Body of pancreas (tissue), 4 donors: ENCODE measurements at regions not wholly inside any gene's neighbourhood (a gene's known extent, or its start where the extent isn't known, plus 50 kb on each side); places are given as distances from the start of the nearest gene placed in this dataset.

Source experiments
- ATAC-seq: fragments of 150-250 bp; one replicate; pipeline ENCODE4 v1.9.1; 2016
- DNase-seq, 4 donors: peaks; one replicate each; pipeline ENCODE4 v3.0.0-alpha.2; 2019
- H3K27ac ChIP-seq, 4 donors: fragments of 200-600 bp; sonication (generic); 1 replicate in 3 of 4; 2 replicates in 1 of 4; pipeline versions ENCODE4 v1.5.1 to v1.6.1; 2016 to 2019; ENCODE audit warnings: mild to moderate bottlenecking in 1 of 4, mixed read lengths in 1 of 4, moderate library complexity in 1 of 4
- H3K27me3 ChIP-seq, 2 donors: fragments of 200-600 bp; sonication (generic); one replicate each; pipeline ENCODE4 v1.6.0; 2016; ENCODE audit warnings: mild to moderate bottlenecking in 1 of 2
- H3K36me3 ChIP-seq, 2 donors: fragments of 200-600 bp; sonication (generic); replicated peaks in 1 of 2; 2 replicates each; pipeline ENCODE4 v1.5.1; 2016; ENCODE audit warnings: low read depth in 2 of 2; ENCODE audit not compliant: insufficient read depth in 1 of 2
- H3K4me1 ChIP-seq: fragments of 200-600 bp; sonication (generic); one replicate; pipeline ENCODE4 v1.6.0; 2016
- H3K4me3 ChIP-seq, 2 donors: fragments of 200-600 bp; sonication (generic); 1 replicate in 1 of 2; 2 replicates in 1 of 2; pipeline ENCODE4 v1.5.1; 2016 to 2019
- H3K9me3 ChIP-seq, 3 donors: fragments of 200-600 bp; sonication (generic); 1 replicate in 2 of 3; 2 replicates in 1 of 3; pipeline ENCODE4 v1.5.1; 2016
- POLR2A ChIP-seq, 3 donors: fragments of 450-650 bp; IDR thresholded peaks; one replicate each; pipeline ENCODE4 v1.6.1; 2016; ENCODE audit warnings: antibody characterized with exemption in 3 of 3, mild to moderate bottlenecking in 2 of 3
- WGBS, 2 donors: methylation state at CpG; one replicate each; pipeline ENCODE4 v1.1.5; 2017; 5-methylcytosine and 5-hydroxymethylcytosine counted together
- intact Hi-C: fragments of 100-400 bp; cut with DNase I; formaldehyde crosslinking; loops from one replicate; pipeline ENCODE4 v1.15.1; 2023
- TF ChIP-seq, protein P1 (sequence below), 7 experiments: fragments of 450-650 bp in 4 of 7; fragments of 200-600 bp in 3 of 7; sonication (generic) in 3 of 7; IDR thresholded peaks; one replicate each; pipeline ENCODE4 v1.5.1; 2016 to 2019; ENCODE audit warnings: antibody characterized with exemption in 7 of 7

DNA sequence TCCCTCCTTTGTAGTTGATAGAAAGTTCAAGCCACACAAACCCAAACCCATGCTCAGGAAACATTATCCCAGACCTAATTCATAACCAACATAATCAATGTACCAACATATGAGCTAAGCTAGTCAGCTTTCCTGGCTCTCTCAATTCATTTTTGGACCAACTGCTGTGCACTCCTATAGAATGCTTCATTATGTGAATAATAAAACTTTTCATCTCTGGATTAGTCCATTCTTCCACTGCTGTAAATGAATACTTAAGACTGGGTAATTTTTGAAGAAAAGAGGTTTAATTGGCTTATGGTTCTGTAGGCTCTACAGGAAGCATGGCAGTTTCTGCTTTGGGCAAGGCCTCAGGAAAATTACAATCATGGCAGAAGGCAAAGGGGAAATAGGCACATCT, 651.9 kb downstream of the RERGL start:
- TF ChIP-seq POLR2A (IDR thresholded peaks at IDR 0.05), result no peak
- TF ChIP-seq, protein P1, sequence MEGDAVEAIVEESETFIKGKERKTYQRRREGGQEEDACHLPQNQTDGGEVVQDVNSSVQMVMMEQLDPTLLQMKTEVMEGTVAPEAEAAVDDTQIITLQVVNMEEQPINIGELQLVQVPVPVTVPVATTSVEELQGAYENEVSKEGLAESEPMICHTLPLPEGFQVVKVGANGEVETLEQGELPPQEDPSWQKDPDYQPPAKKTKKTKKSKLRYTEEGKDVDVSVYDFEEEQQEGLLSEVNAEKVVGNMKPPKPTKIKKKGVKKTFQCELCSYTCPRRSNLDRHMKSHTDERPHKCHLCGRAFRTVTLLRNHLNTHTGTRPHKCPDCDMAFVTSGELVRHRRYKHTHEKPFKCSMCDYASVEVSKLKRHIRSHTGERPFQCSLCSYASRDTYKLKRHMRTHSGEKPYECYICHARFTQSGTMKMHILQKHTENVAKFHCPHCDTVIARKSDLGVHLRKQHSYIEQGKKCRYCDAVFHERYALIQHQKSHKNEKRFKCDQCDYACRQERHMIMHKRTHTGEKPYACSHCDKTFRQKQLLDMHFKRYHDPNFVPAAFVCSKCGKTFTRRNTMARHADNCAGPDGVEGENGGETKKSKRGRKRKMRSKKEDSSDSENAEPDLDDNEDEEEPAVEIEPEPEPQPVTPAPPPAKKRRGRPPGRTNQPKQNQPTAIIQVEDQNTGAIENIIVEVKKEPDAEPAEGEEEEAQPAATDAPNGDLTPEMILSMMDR (IDR thresholded peaks at IDR 0.05), result no peak
- H3K4me1 ChIP-seq, result no peaks in the 10 kb centered on the region
- ATAC-seq (no peak), DNase-seq (no peak)
- H3K27ac ChIP-seq, result no peak overlapping the region
- no peaks in the 10 kb centered on the region for H3K9me3 ChIP-seq
- H3K4me3 ChIP-seq, result no peak overlapping the region
- H3K27me3 ChIP-seq, result no peaks in the 10 kb centered on the region
- intact Hi-C loops, result no loop called here
- H3K36me3 ChIP-seq, result no peaks in the 10 kb centered on the region

DNA sequence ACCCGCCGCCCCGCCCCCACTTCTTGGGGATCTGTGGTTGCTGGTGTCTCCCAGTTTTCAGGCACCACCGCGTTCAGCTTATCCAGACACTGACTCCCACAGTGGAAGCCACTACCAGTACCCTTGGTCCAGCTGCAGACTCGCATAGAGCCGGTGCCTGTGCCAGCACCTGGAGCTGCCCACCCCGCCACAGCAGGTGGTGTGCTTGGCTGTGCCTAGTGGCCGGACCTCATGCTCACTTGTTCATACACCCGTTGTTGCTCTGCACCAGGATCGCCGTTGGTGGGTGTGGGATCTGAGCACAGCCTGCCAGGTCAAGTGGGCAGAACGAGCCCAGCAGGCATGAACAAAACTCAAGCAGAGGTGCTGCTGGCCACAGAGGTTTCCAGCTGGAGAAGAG, 673.2 kb downstream of the RERGL start:
- no peaks in the 10 kb centered on the region for H3K4me1 ChIP-seq
- H3K27ac ChIP-seq, result no peak overlapping the region
- intact Hi-C loops, result no loop called here
- ATAC-seq, result no peak
- peaks cover 0 to 7% (median 0%) of the 10 kb centered on the region in 3 donors for H3K9me3 ChIP-seq
- DNase-seq, result no peak
- H3K27me3 ChIP-seq, result no peaks in the 10 kb centered on the region
- no peak overlapping the region for H3K4me3 ChIP-seq
- 76 to 84% methylated on average over 13 of the region's 13 CpGs for WGBS, 2 donors
- TF ChIP-seq POLR2A (IDR thresholded peaks at IDR 0.05), result no peak
- TF ChIP-seq, protein P1 (IDR thresholded peaks at IDR 0.05), result no peak
- no peaks in the 10 kb centered on the region for H3K36me3 ChIP-seq

DNA sequence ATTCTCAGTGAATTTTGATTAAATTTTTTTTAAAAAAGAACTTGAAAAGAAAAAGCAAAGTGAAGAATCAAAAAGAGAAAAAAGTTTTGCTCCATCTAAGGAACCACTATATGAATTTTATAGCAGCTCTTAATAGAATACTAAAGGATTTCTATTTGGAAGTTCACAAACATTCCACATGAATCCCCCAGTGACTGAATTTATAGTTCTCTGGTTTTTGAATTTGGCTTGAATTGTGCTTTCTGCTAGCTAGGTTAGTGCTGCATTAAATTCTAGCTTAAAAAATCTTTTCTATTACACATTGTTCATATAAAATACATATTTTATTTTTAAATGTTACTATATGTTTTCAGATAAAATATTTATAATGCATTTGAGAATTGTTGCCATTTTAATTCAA, 675.4 kb downstream of the RERGL start:
- no peak overlapping the region for H3K27ac ChIP-seq
- H3K27me3 ChIP-seq, result no peaks in the 10 kb centered on the region
- H3K4me3 ChIP-seq, result no peak overlapping the region
- no peak for TF ChIP-seq POLR2A (IDR thresholded peaks at IDR 0.05)
- TF ChIP-seq, protein P1 (IDR thresholded peaks at IDR 0.05), result no peak
- H3K9me3 ChIP-seq, result peaks cover 0 to 7% (median 0%) of the 10 kb centered on the region in 3 donors
- no peak for ATAC-seq
- H3K36me3 ChIP-seq, result no peaks in the 10 kb centered on the region
- intact Hi-C loops, result no loop called here
- DNase-seq, result no peak
- no peaks in the 10 kb centered on the region for H3K4me1 ChIP-seq

DNA sequence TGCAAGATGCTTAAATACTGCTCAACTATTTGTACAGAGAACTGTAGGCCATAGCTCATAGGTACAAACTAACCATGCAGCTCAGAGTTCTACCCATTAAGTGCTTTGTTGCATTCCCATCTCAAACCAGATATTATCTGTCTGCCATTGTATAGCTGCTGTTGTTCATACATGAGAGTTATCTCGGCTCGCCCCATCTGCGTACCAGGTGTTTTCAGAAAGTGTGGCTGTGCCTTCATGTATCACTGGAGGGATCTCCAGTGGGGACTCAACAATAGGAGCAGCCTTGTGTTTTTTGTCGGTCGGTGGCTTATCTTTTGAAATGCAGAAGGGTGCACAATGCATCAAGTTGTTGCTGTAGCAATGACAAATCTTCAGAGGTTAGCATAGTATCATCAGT, 678.3 kb downstream of the RERGL start:
- no peak for ATAC-seq
- TF ChIP-seq, protein P1 (IDR thresholded peaks at IDR 0.05), result no peak
- no peak for TF ChIP-seq POLR2A (IDR thresholded peaks at IDR 0.05)
- no peak for DNase-seq
- Histone ChIP-seq H3K27ac (no peak overlapping the region), H3K4me1 (no peaks in the 10 kb centered on the region), H3K4me3 (no peak overlapping the region), H3K9me3 (peaks cover 0 to 4% (median 0%) of the 10 kb centered on the region in 3 donors), H3K36me3 (no peaks in the 10 kb centered on the region), H3K27me3 (no peaks in the 10 kb centered on the region)
- intact Hi-C loops, result no loop called here
- 72 to 81% methylated on average over 5 of the region's 5 CpGs for WGBS, 2 donors

DNA sequence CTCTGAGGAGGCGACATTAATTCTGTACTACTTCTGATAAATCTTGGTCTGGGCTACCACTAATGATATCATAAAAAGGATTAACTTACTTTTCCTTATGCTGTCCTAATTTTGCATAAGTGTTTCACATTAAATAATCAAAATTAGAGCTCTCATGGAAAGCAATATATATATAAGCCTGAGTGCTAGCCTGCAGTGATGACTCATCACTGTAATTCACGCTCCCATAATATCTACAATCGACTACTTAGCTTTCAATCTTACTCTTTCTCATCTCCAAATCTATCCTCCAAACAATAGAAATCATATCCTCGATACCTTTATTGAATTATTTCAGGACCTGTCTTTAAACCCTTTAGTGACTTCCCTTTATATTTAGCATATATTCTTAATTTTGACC, 701.3 kb downstream of the RERGL start:
- TF ChIP-seq POLR2A (IDR thresholded peaks at IDR 0.05), result no peak
- TF ChIP-seq, protein P1 (IDR thresholded peaks at IDR 0.05), result no peak
- ATAC-seq, result no peak
- H3K4me1 ChIP-seq, result no peaks in the 10 kb centered on the region
- no peaks in the 10 kb centered on the region for H3K36me3 ChIP-seq
- no peak overlapping the region for H3K4me3 ChIP-seq
- no peaks in the 10 kb centered on the region for H3K9me3 ChIP-seq
- H3K27me3 ChIP-seq, result no peaks in the 10 kb centered on the region
- DNase-seq, result no peak
- intact Hi-C loops, result no loop called here
- 66 to 73% methylated on average over 4 of the region's 4 CpGs for WGBS, 2 donors
- no peak overlapping the region for H3K27ac ChIP-seq
